ENCODE measurements at regions not wholly inside any gene's neighbourhood (a gene's known extent, or its start where the extent isn't known, plus 50 kb on each side); places are given as distances from the start of the nearest gene placed in this dataset.
"Not testable (repeated sequence)": the region's sequence is repeated elsewhere in the genome, so short reads cannot be mapped to it uniquely, and the experiment has no call there.

- no peaks in the 10 kb centered on the region for H3K4me1 ChIP-seq (ENCODE audit: control insufficient read depth in 2 of 2, insufficient read depth in 2 of 2, low read length in 1 of 2)
- no peaks in the 10 kb centered on the region for H3K9me3 ChIP-seq (ENCODE audit: control insufficient read depth in 2 of 2, insufficient read depth in 1 of 2, low read depth in 1 of 2, low read length in 1 of 2)
- WGBS, 2 donors: 55 to 56% methylated on average over 3 of the region's 3 CpGs
- no peak overlapping the region for H3K27ac ChIP-seq (ENCODE audit: low read depth in 2 of 2, low read length in 1 of 2)
- no peaks in the 10 kb centered on the region for H3K36me3 ChIP-seq (ENCODE audit: control insufficient read depth in 2 of 2, insufficient read depth in 2 of 2, low read length in 1 of 2)
- no peak overlapping the region for H3K4me3 ChIP-seq (ENCODE audit: low read depth in 1 of 2, low read length in 2 of 2)
- H3K27me3 ChIP-seq (ENCODE audit: control insufficient read depth in 1 of 2, insufficient read depth in 2 of 2, low read length in 2 of 2): no peaks in the 10 kb centered on the region
Observed at GRCh38 chr13:90721937-90722336, 625.5 kb upstream of the MIR17HG start.

GRCh38 chr13:90723381-90723780 is 624.1 kb upstream of the MIR17HG start:
- Histone ChIP-seq H3K36me3 (ENCODE audit: control insufficient read depth in 2 of 2, insufficient read depth in 2 of 2, low read length in 1 of 2) (no peaks in the 10 kb centered on the region), H3K4me3 (ENCODE audit: low read depth in 1 of 2, low read length in 2 of 2) (no peak overlapping the region)
- WGBS, 2 donors: 85 to 87% methylated on average over 1 of the region's 1 CpG

GRCh38 chr13:90726375-90726774 is 621.1 kb upstream of the MIR17HG start:
- no peaks in the 10 kb centered on the region for H3K36me3 ChIP-seq (ENCODE audit: control insufficient read depth in 2 of 2, insufficient read depth in 2 of 2, low read length in 1 of 2)

More at GRCh38 chr13:90723381-90723780, 624.1 kb upstream of the MIR17HG start:
- Histone ChIP-seq H3K9me3 (ENCODE audit: control insufficient read depth in 2 of 2, insufficient read depth in 1 of 2, low read depth in 1 of 2, low read length in 1 of 2) (no peaks in the 10 kb centered on the region), H3K4me1 (ENCODE audit: control insufficient read depth in 2 of 2, insufficient read depth in 2 of 2, low read length in 1 of 2) (no peaks in the 10 kb centered on the region), H3K27me3 (ENCODE audit: control insufficient read depth in 1 of 2, insufficient read depth in 2 of 2, low read length in 2 of 2) (no peaks in the 10 kb centered on the region), H3K27ac (ENCODE audit: low read depth in 2 of 2, low read length in 1 of 2) (no peak overlapping the region)

GRCh38 chr13:90732049-90732448 is 615.4 kb upstream of the MIR17HG start:
- 92 to 93% methylated on average over 2 of the region's 2 CpGs for WGBS, 2 donors
- no peak overlapping the region for H3K4me3 ChIP-seq (ENCODE audit: low read depth in 1 of 2, low read length in 2 of 2)
- H3K4me1 ChIP-seq (ENCODE audit: control insufficient read depth in 2 of 2, insufficient read depth in 2 of 2, low read length in 1 of 2): no peaks in the 10 kb centered on the region
- H3K36me3 ChIP-seq (ENCODE audit: control insufficient read depth in 2 of 2, insufficient read depth in 2 of 2, low read length in 1 of 2): no peaks in the 10 kb centered on the region
- H3K9me3 ChIP-seq (ENCODE audit: control insufficient read depth in 2 of 2, insufficient read depth in 1 of 2, low read depth in 1 of 2, low read length in 1 of 2): peaks cover 0 to 4% of the 10 kb centered on the region in 2 donors
- no peak overlapping the region for H3K27ac ChIP-seq (ENCODE audit: low read depth in 2 of 2, low read length in 1 of 2)
- no peaks in the 10 kb centered on the region for H3K27me3 ChIP-seq (ENCODE audit: control insufficient read depth in 1 of 2, insufficient read depth in 2 of 2, low read length in 2 of 2)

More at GRCh38 chr13:90726375-90726774, 621.1 kb upstream of the MIR17HG start:
- Histone ChIP-seq H3K27ac (ENCODE audit: low read depth in 2 of 2, low read length in 1 of 2) (no peak overlapping the region), H3K4me3 (ENCODE audit: low read depth in 1 of 2, low read length in 2 of 2) (no peak overlapping the region), H3K27me3 (ENCODE audit: control insufficient read depth in 1 of 2, insufficient read depth in 2 of 2, low read length in 2 of 2) (no peaks in the 10 kb centered on the region), H3K4me1 (ENCODE audit: control insufficient read depth in 2 of 2, insufficient read depth in 2 of 2, low read length in 1 of 2) (no peaks in the 10 kb centered on the region), H3K9me3 (ENCODE audit: control insufficient read depth in 2 of 2, insufficient read depth in 1 of 2, low read depth in 1 of 2, low read length in 1 of 2) (no peaks in the 10 kb centered on the region)
- 66 to 70% methylated on average over 2 of the region's 2 CpGs for WGBS, 2 donors

GRCh38 chr13:90734497-90734896 is 613.0 kb upstream of the MIR17HG start:
- H3K4me1 ChIP-seq (ENCODE audit: control insufficient read depth in 2 of 2, insufficient read depth in 2 of 2, low read length in 1 of 2): not testable (repeated sequence)

GRCh38 chr13:90738881-90739280 is 608.6 kb upstream of the MIR17HG start:
- Histone ChIP-seq H3K27ac (ENCODE audit: low read depth in 2 of 2, low read length in 1 of 2) (no peak overlapping the region), H3K4me1 (ENCODE audit: control insufficient read depth in 2 of 2, insufficient read depth in 2 of 2, low read length in 1 of 2) (no peaks in the 10 kb centered on the region), H3K36me3 (ENCODE audit: control insufficient read depth in 2 of 2, insufficient read depth in 2 of 2, low read length in 1 of 2) (no peaks in the 10 kb centered on the region), H3K9me3 (ENCODE audit: control insufficient read depth in 2 of 2, insufficient read depth in 1 of 2, low read depth in 1 of 2, low read length in 1 of 2) (no peaks in the 10 kb centered on the region), H3K4me3 (ENCODE audit: low read depth in 1 of 2, low read length in 2 of 2) (no peak overlapping the region), H3K27me3 (ENCODE audit: control insufficient read depth in 1 of 2, insufficient read depth in 2 of 2, low read length in 2 of 2) (no peaks in the 10 kb centered on the region)

More at GRCh38 chr13:90734497-90734896, 613.0 kb upstream of the MIR17HG start:
- H3K27me3 ChIP-seq (ENCODE audit: control insufficient read depth in 1 of 2, insufficient read depth in 2 of 2, low read length in 2 of 2); H3K36me3 ChIP-seq (ENCODE audit: control insufficient read depth in 2 of 2, insufficient read depth in 2 of 2, low read length in 1 of 2); H3K9me3 ChIP-seq (ENCODE audit: control insufficient read depth in 2 of 2, insufficient read depth in 1 of 2, low read depth in 1 of 2, low read length in 1 of 2); H3K27ac ChIP-seq (ENCODE audit: low read depth in 2 of 2, low read length in 1 of 2); H3K4me3 ChIP-seq (ENCODE audit: low read depth in 1 of 2, low read length in 2 of 2): not testable (repeated sequence)

- no peaks in the 10 kb centered on the region for H3K27me3 ChIP-seq (ENCODE audit: control insufficient read depth in 1 of 2, insufficient read depth in 2 of 2, low read length in 2 of 2)
- H3K9me3 ChIP-seq (ENCODE audit: control insufficient read depth in 2 of 2, insufficient read depth in 1 of 2, low read depth in 1 of 2, low read length in 1 of 2): no peaks in the 10 kb centered on the region
- no peaks in the 10 kb centered on the region for H3K4me1 ChIP-seq (ENCODE audit: control insufficient read depth in 2 of 2, insufficient read depth in 2 of 2, low read length in 1 of 2)
- WGBS, 2 donors: 52 to 73% methylated on average over 2 of the region's 2 CpGs
- no peak overlapping the region for H3K4me3 ChIP-seq (ENCODE audit: low read depth in 1 of 2, low read length in 2 of 2)
- no peaks in the 10 kb centered on the region for H3K36me3 ChIP-seq (ENCODE audit: control insufficient read depth in 2 of 2, insufficient read depth in 2 of 2, low read length in 1 of 2)
- H3K27ac ChIP-seq (ENCODE audit: low read depth in 2 of 2, low read length in 1 of 2): no peak overlapping the region
Observed at GRCh38 chr13:90740099-90740498, 607.4 kb upstream of the MIR17HG start.

GRCh38 chr13:90742381-90742780 is 605.1 kb upstream of the MIR17HG start:
- no peaks in the 10 kb centered on the region for H3K9me3 ChIP-seq (ENCODE audit: control insufficient read depth in 2 of 2, insufficient read depth in 1 of 2, low read depth in 1 of 2, low read length in 1 of 2)
- no peak overlapping the region for H3K4me3 ChIP-seq (ENCODE audit: low read depth in 1 of 2, low read length in 2 of 2)

GRCh38 chr13:90746230-90746629 is 601.3 kb upstream of the MIR17HG start:
- no peaks in the 10 kb centered on the region for H3K36me3 ChIP-seq (ENCODE audit: control insufficient read depth in 2 of 2, insufficient read depth in 2 of 2, low read length in 1 of 2)
- H3K27me3 ChIP-seq (ENCODE audit: control insufficient read depth in 1 of 2, insufficient read depth in 2 of 2, low read length in 2 of 2): no peaks in the 10 kb centered on the region
- no peaks in the 10 kb centered on the region for H3K9me3 ChIP-seq (ENCODE audit: control insufficient read depth in 2 of 2, insufficient read depth in 1 of 2, low read depth in 1 of 2, low read length in 1 of 2)
- no peaks in the 10 kb centered on the region for H3K4me1 ChIP-seq (ENCODE audit: control insufficient read depth in 2 of 2, insufficient read depth in 2 of 2, low read length in 1 of 2)
- WGBS, 2 donors: 68 to 76% methylated on average over 3 of the region's 3 CpGs
- no peak overlapping the region for H3K27ac ChIP-seq (ENCODE audit: low read depth in 2 of 2, low read length in 1 of 2)
- H3K4me3 ChIP-seq (ENCODE audit: low read depth in 1 of 2, low read length in 2 of 2): no peak overlapping the region

More at GRCh38 chr13:90742381-90742780, 605.1 kb upstream of the MIR17HG start:
- Histone ChIP-seq H3K27me3 (ENCODE audit: control insufficient read depth in 1 of 2, insufficient read depth in 2 of 2, low read length in 2 of 2) (no peaks in the 10 kb centered on the region), H3K27ac (ENCODE audit: low read depth in 2 of 2, low read length in 1 of 2) (no peak overlapping the region), H3K4me1 (ENCODE audit: control insufficient read depth in 2 of 2, insufficient read depth in 2 of 2, low read length in 1 of 2) (no peaks in the 10 kb centered on the region), H3K36me3 (ENCODE audit: control insufficient read depth in 2 of 2, insufficient read depth in 2 of 2, low read length in 1 of 2) (no peaks in the 10 kb centered on the region)

GRCh38 chr13:90750021-90750420 is 597.5 kb upstream of the MIR17HG start:
- 85 to 87% methylated on average over 4 of the region's 4 CpGs for WGBS, 2 donors
- no peaks in the 10 kb centered on the region for H3K4me1 ChIP-seq (ENCODE audit: control insufficient read depth in 2 of 2, insufficient read depth in 2 of 2, low read length in 1 of 2)
- no peaks in the 10 kb centered on the region for H3K27me3 ChIP-seq (ENCODE audit: control insufficient read depth in 1 of 2, insufficient read depth in 2 of 2, low read length in 2 of 2)
- no peak overlapping the region for H3K27ac ChIP-seq (ENCODE audit: low read depth in 2 of 2, low read length in 1 of 2)
- no peaks in the 10 kb centered on the region for H3K36me3 ChIP-seq (ENCODE audit: control insufficient read depth in 2 of 2, insufficient read depth in 2 of 2, low read length in 1 of 2)
- H3K4me3 ChIP-seq (ENCODE audit: low read depth in 1 of 2, low read length in 2 of 2): no peak overlapping the region
- no peaks in the 10 kb centered on the region for H3K9me3 ChIP-seq (ENCODE audit: control insufficient read depth in 2 of 2, insufficient read depth in 1 of 2, low read depth in 1 of 2, low read length in 1 of 2)

All from esophagus (tissue), 2 donors.